ENCODE measurements at regions not wholly inside any gene's neighbourhood (a gene's known extent, or its start where the extent isn't known, plus 50 kb on each side); places are given as distances from the start of the nearest gene placed in this dataset.

- CTCF ChIA-PET (ENCODE audit: partially characterized antibody) = no interaction called here
These were observed 125.5 kb upstream of the FBXL4 start for GRCh38 chr6:99073223-99073622.

More at GRCh38 chr6:99073223-99073622, 125.5 kb upstream of the FBXL4 start:
- Histone ChIP-seq H3K56ac (replicated peaks; ENCODE audit: insufficient read length, low read depth, low read length) (no peak overlapping the region), H2BK12ac (ENCODE audit: low read depth, low read length) (no peak overlapping the region), H3K4me1 (replicated peaks in 1 of 4; ENCODE audit: control insufficient read depth in 3 of 4, insufficient read depth in 4 of 4, low read length in 3 of 4) (no peaks in the 10 kb centered on the region), H3K18ac (ENCODE audit: extremely low read depth, low read length) (no peak overlapping the region), H2BK20ac (ENCODE audit: low read length) (no peak overlapping the region), H4K91ac (replicated peaks; ENCODE audit: insufficient read length, low read length) (no peak overlapping the region), H3K23ac (ENCODE audit: insufficient read length) (no peak overlapping the region), H3K9ac (replicated peaks in 1 of 4; ENCODE audit: extremely low read depth in 1 of 4, low read depth in 3 of 4, low read length in 3 of 4) (no peak overlapping the region), H2BK15ac (ENCODE audit: low read length) (no peak overlapping the region), H3K9me3 (ENCODE audit: insufficient read depth in 2 of 2, low read depth in 1 of 2, low read length in 1 of 2) (no peaks in the 10 kb centered on the region), H4K20me1 (replicated peaks in 1 of 2; ENCODE audit: control insufficient read depth in 1 of 2, insufficient read depth in 2 of 2, low read length in 2 of 2) (no peaks in the 10 kb centered on the region), H4K5ac (ENCODE audit: insufficient read length, low read depth, low read length) (no peak overlapping the region), H3K27ac (ENCODE audit: low read depth, low read length) (no peak overlapping the region), H3K14ac (ENCODE audit: insufficient read length) (no peak overlapping the region), H2AK5ac (ENCODE audit: low read depth, low read length) (no peak overlapping the region), H3K79me1 (ENCODE audit: low read depth, low read length) (no peaks in the 10 kb centered on the region), H3K4me2 (ENCODE audit: insufficient read depth in 1 of 2, low read depth in 2 of 2, low read length in 2 of 2) (no peak overlapping the region), H3K79me2 (ENCODE audit: control insufficient read depth in 1 of 2, insufficient read depth in 2 of 2, low read length in 2 of 2) (no peaks in the 10 kb centered on the region), H2AFZ (ENCODE audit: low read length) (no peak overlapping the region), H4K8ac (ENCODE audit: extremely low read depth, insufficient read depth, low read length) (no peak overlapping the region), H3K4me3 (ENCODE audit: extremely low read depth in 1 of 4, insufficient read depth in 2 of 4, low read depth in 3 of 4, low read length in 4 of 4) (no peak overlapping the region), H3K27me3 (replicated peaks in 1 of 4; ENCODE audit: control insufficient read depth in 3 of 4, extremely low read depth in 1 of 4, insufficient read depth in 3 of 4, low read length in 3 of 4) (no peaks in the 10 kb centered on the region), H3K4ac (replicated peaks; ENCODE audit: insufficient read length, low read depth, low read length) (no peak overlapping the region), H2BK5ac (ENCODE audit: low read depth, low read length) (no peak overlapping the region), H2BK120ac (replicated peaks; ENCODE audit: low read depth, low read length) (no peak overlapping the region), H3K36me3 (ENCODE audit: control insufficient read depth in 2 of 4, insufficient read depth in 4 of 4, low read length in 3 of 4) (no peaks in the 10 kb centered on the region), H3K23me2 (ENCODE audit: low read depth, low read length) (no peaks in the 10 kb centered on the region)
- POLR2A ChIA-PET (ENCODE audit: partially characterized antibody) = no interaction called here
- DNase-seq (ENCODE audit: low read depth in 1 of 2, low spot score in 2 of 2) = no peak
- no peak for FAIRE-seq
- TF ChIP-seq SP1 (IDR thresholded peaks at IDR 0.05; ENCODE audit: low read depth, low read length) (no peak), GTF2F1 (IDR thresholded peaks at IDR 0.05; ENCODE audit: borderline replicate concordance, low read depth, low read length) (no peak), CTCF (IDR thresholded peaks at IDR 0.05; ENCODE audit: control extremely low read depth in 1 of 3, insufficient read depth in 1 of 3, low read depth in 1 of 3, low read length in 3 of 3) (no peak), KDM4A (IDR thresholded peaks at IDR 0.05; ENCODE audit: low read depth, low read length, severe bottlenecking) (no peak), SP4 (IDR thresholded peaks at IDR 0.05; ENCODE audit: low read length) (no peak)
- 94% methylated on average over 4 of the region's 4 CpGs; no CpG with 5 or more reads in 1 of the 2 experiments for WGBS, 2 experiments (ENCODE audit: extremely low coverage in 1 of 2, insufficient coverage in 1 of 2, insufficient read length in 1 of 2, insufficient replicate concordance in 2 of 2, low coverage in 1 of 2, low lambda C conversion rate in 2 of 2, missing lambda C conversion rate in 1 of 2)
